ENCODE measurements at regions not wholly inside any gene's neighbourhood (a gene's known extent, or its start where the extent isn't known, plus 50 kb on each side); places are given as distances from the start of the nearest gene placed in this dataset.
"Not testable (repeated sequence)": the region's sequence is repeated elsewhere in the genome, so short reads cannot be mapped to it uniquely, and the experiment has no call there.

DNA sequence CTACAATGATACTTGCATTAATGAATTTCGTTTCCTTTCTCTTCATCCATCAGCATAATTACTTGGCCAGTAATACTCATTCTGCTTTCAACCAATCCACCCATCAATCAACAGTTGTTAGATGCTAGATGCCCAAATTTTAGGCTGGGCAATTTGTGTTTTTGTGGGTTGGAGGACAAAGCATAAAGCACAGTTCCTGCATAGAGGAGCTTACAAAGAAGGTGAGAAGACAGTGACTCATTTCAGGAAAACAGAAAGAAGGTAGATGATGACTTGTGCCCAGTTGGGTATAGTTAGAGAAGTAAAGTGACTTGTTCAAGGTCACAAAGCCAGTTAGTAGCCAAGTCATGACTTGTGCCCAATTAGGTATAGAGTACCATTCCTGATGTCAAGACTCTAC, 1186.8 kb upstream of the CELF4 start:
- no peak overlapping the region for H3K4me3 ChIP-seq (ENCODE audit: low read depth, low read length)
- DNase-seq (ENCODE audit: low read depth), result no peak
- no peak for TF ChIP-seq CTCF (conservative IDR thresholded peaks at IDR 0.05; ENCODE audit: low read depth, low read length)

GRCh38 chr18:38751898-38752297, 1186.3 kb upstream of the CELF4 start:
- no peak overlapping the region for H3K4me3 ChIP-seq (ENCODE audit: low read depth, low read length)
- DNase-seq (ENCODE audit: low read depth), result peak; percentile 0
- no peak for TF ChIP-seq CTCF (conservative IDR thresholded peaks at IDR 0.05; ENCODE audit: low read depth, low read length)

DNA sequence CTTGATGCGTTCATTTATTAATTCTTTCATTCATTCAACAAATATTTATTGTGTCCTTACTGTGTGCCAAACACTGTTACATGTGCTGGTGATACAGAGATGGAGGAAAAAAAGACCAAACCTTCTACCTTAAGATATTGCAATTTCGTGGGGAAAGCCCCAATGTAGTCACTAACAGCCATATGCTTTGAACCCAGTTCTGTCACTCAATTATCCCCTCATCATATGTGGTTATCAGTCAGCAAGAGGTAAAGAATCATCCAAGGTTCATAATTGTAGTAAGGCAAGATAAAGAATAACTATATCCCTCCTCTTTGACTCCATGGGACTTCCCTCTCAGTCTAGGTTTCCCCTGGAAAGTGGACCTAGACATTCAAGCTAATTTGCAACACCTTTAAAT, 1185.6 kb upstream of the CELF4 start:
- no peak for DNase-seq (ENCODE audit: low read depth)
- TF ChIP-seq CTCF (conservative IDR thresholded peaks at IDR 0.05; ENCODE audit: low read depth, low read length), result no peak
- no peak overlapping the region for H3K4me3 ChIP-seq (ENCODE audit: low read depth, low read length)

GRCh38 chr18:38750751-38751150, 1185.2 kb upstream of the CELF4 start:
- no peak overlapping the region for H3K4me3 ChIP-seq (ENCODE audit: low read depth, low read length)
- DNase-seq (ENCODE audit: low read depth), result no peak
- TF ChIP-seq CTCF (conservative IDR thresholded peaks at IDR 0.05; ENCODE audit: low read depth, low read length), result no peak

DNA sequence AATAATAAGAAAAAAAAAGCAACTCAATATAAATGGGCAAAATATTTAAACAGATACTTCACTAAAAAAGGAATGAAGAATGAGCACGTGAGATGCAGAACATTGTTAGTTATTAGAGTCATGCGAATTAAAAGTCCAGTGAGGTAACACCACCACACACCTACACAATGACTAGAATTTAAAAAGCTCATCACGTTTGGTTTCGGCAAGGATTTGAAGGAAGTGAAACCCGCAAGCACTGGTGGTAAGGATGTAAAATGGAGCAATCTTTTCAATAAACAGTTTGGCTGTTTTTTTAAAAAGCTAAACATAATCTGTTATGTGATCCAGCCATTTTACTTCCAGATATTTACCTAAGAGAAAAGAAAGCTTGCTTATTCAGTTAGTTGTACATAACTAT, 1181.6 kb upstream of the CELF4 start:
- DNase-seq (ENCODE audit: low read depth), result no peak
- H3K4me3 ChIP-seq (ENCODE audit: low read depth, low read length), result no peak overlapping the region
- TF ChIP-seq CTCF (conservative IDR thresholded peaks at IDR 0.05; ENCODE audit: low read depth, low read length), result no peak

- DNase-seq (ENCODE audit: low read depth); H3K4me3 ChIP-seq (ENCODE audit: low read depth, low read length): not testable (repeated sequence)
Measured at GRCh38 chr18:38720181-38720580, 1154.6 kb upstream of the CELF4 start.

DNA sequence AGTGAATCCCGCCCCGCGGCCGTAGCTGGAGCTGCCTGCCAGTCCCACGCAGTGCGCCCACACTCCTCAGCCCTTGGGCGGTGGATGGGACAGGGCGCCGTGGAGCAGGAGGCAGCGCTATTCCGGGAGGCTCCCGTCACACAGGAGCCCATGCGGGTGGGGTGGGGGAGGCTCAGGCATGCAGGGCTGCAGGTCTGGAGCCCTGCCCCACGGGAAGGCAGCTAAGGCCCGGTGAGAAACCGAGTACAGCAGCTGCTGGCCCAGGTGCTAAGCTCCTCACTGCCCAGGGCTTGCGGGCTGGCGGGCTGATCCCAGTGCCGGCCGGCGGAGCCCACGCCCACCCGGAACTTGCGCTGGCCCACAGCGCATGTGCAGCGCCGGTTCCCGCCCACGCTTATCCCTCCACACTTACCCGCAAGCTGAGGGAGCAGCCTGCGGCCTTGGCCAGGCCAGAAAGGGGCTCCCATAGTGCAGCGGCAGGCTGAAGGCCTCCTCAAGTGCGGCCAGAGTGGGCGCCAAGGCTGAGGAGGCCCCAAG, 1152.8 kb upstream of the CELF4 start:
- DNase-seq (ENCODE audit: low read depth), result no peak
- H3K4me3 ChIP-seq (ENCODE audit: low read depth, low read length), result no peak overlapping the region
- no peak for TF ChIP-seq CTCF (conservative IDR thresholded peaks at IDR 0.05; ENCODE audit: low read depth, low read length)

GRCh38 chr18:38709122-38709521, 1143.5 kb upstream of the CELF4 start:
- no peak for DNase-seq (ENCODE audit: low read depth)
- no peak overlapping the region for H3K4me3 ChIP-seq (ENCODE audit: low read depth, low read length)
- no peak for TF ChIP-seq CTCF (conservative IDR thresholded peaks at IDR 0.05; ENCODE audit: low read depth, low read length)
